CD14-positive monocyte (primary cell): ENCODE measurements at regions not wholly inside any gene's neighbourhood (a gene's known extent, or its start where the extent isn't known, plus 50 kb on each side); places are given as distances from the start of the nearest gene placed in this dataset.

Experiments used
- DNase-seq, 3 donors: peaks; one replicate each; pipeline ENCODE4 v3.0.0-alpha.2; 2011 to 2022
- H2AFZ ChIP-seq: 2 replicates; pipeline ENCODE4 v1.6.0; 2012; ENCODE audit warnings: mild to moderate bottlenecking, low read depth, low read length, inconsistent platforms; ENCODE audit not compliant: insufficient read depth, poor library complexity, severe bottlenecking
- H3K27ac ChIP-seq, 2 donors: 1 replicate in 1 of 2; 2 replicates in 1 of 2; pipeline ENCODE4 v1.5.1; 2012 to 2013; ENCODE audit warnings: low read length in 2 of 2, control low read depth in 1 of 2, inconsistent platforms in 1 of 2, low read depth in 1 of 2, mild to moderate bottlenecking in 1 of 2
- H3K27me3 ChIP-seq, 2 donors: one replicate each; pipeline versions ENCODE4 v1.6.0 to v1.6.1; 2011 to 2013; ENCODE audit warnings: low read length in 2 of 2; ENCODE audit not compliant: control insufficient read depth in 2 of 2, insufficient read depth in 2 of 2
- H3K36me3 ChIP-seq, 2 donors: replicated peaks in 1 of 2; 1 replicate in 1 of 2; 2 replicates in 1 of 2; pipeline versions ENCODE4 v1.5.1 to v1.6.1; 2012 to 2013; ENCODE audit warnings: low read length in 2 of 2, control low read depth in 1 of 2, inconsistent platforms in 1 of 2, mild to moderate bottlenecking in 1 of 2; ENCODE audit not compliant: insufficient read depth in 2 of 2, control insufficient read depth in 1 of 2
- H3K4me1 ChIP-seq, 2 donors: 1 replicate in 1 of 2; 2 replicates in 1 of 2; pipeline versions ENCODE4 v1.5.1 to v1.6.1; 2012 to 2013; ENCODE audit warnings: low read length in 2 of 2, control low read depth in 1 of 2, inconsistent platforms in 1 of 2, mild to moderate bottlenecking in 1 of 2, moderate library complexity in 1 of 2; ENCODE audit not compliant: insufficient read depth in 2 of 2, control insufficient read depth in 1 of 2
- H3K4me2 ChIP-seq: replicated peaks from 2 replicates; pipeline ENCODE3; 2012; ENCODE audit warnings: low read length, moderate library complexity, mild to moderate bottlenecking; ENCODE audit not compliant: poor library complexity, severe bottlenecking; ENCODE audit errors: extremely low read depth
- H3K4me3 ChIP-seq, 3 experiments: fragments of 200-600 bp in 1 of 3; sonication (generic) in 1 of 3; replicated peaks in 1 of 3; 1 replicate in 2 of 3; 2 replicates in 1 of 3; pipeline ENCODE4 v1.5.1; 2011 to 2013; ENCODE audit warnings: low read length in 3 of 3, mild to moderate bottlenecking in 3 of 3, control low read depth in 2 of 3, low read depth in 2 of 3, inconsistent platforms in 1 of 3, moderate library complexity in 1 of 3
- H3K79me2 ChIP-seq: 2 replicates; pipeline ENCODE4 v1.6.0; 2012; ENCODE audit warnings: mild to moderate bottlenecking, control low read depth, inconsistent platforms, low read length, moderate library complexity; ENCODE audit not compliant: insufficient read depth
- H3K9ac ChIP-seq: 2 replicates; pipeline ENCODE4 v1.6.0; 2017; ENCODE audit warnings: low read length, mild to moderate bottlenecking; ENCODE audit not compliant: insufficient read depth, poor library complexity, severe bottlenecking
- H3K9me3 ChIP-seq, 2 donors: replicated peaks in 1 of 2; 1 replicate in 1 of 2; 2 replicates in 1 of 2; pipeline versions ENCODE4 v1.5.1 to v1.6.1; 2012 to 2013; ENCODE audit warnings: low read length in 2 of 2, control low read depth in 1 of 2; ENCODE audit not compliant: control insufficient read depth in 1 of 2, insufficient read depth in 1 of 2
- H4K20me1 ChIP-seq: 2 replicates; pipeline ENCODE4 v1.6.0; 2012; ENCODE audit warnings: mild to moderate bottlenecking, low read length, control low read depth, moderate library complexity; ENCODE audit not compliant: insufficient read depth
- H3K27ac Mint-ChIP-seq, 7 donors: one replicate each; pipeline ENCODE4 v1.8.0; 2020; ENCODE audit warnings: mild to moderate bottlenecking in 7 of 7, mixed read lengths in 7 of 7, moderate library complexity in 6 of 7, inconsistent platforms in 2 of 7
- H3K27me3 Mint-ChIP-seq, 3 donors: one replicate each; pipeline ENCODE4 v1.8.0; 2021 to 2022; ENCODE audit warnings: low read depth in 3 of 3, mild to moderate bottlenecking in 3 of 3, mixed read lengths in 3 of 3, moderate library complexity in 3 of 3, inconsistent platforms in 1 of 3
- H3K36me3 Mint-ChIP-seq, 2 donors: one replicate each; pipeline ENCODE4 v1.8.0; 2020; ENCODE audit warnings: mixed read lengths in 2 of 2, inconsistent platforms in 1 of 2, mild to moderate bottlenecking in 1 of 2
- H3K4me1 Mint-ChIP-seq: one replicate; pipeline ENCODE4 v1.8.0; 2020; ENCODE audit warnings: mild to moderate bottlenecking, mixed read lengths
- H3K4me3 Mint-ChIP-seq, 2 donors: one replicate each; pipeline ENCODE4 v1.8.0; 2020; ENCODE audit warnings: mild to moderate bottlenecking in 2 of 2, mixed read lengths in 2 of 2, moderate library complexity in 1 of 2
- H3K9me3 Mint-ChIP-seq, 7 donors: one replicate each; pipeline ENCODE4 v1.8.0; 2020 to 2022; ENCODE audit warnings: mixed read lengths in 7 of 7, mild to moderate bottlenecking in 6 of 7, moderate library complexity in 6 of 7, inconsistent platforms in 2 of 7
- WGBS: methylation state at CpG from one replicate; pipeline ENCODE4 v1.1.5; 2013; ENCODE audit warnings: missing lambda C conversion rate; ENCODE audit not compliant: insufficient coverage; 5-methylcytosine and 5-hydroxymethylcytosine counted together
- intact Hi-C, 2 donors: fragments of 100-400 bp; cut with micrococcal nuclease; formaldehyde crosslinking; loops; one replicate each; pipeline versions ENCODE4 v1.15.0 to v1.15.1; 2023
- TF ChIP-seq, protein P1 (sequence below): fragments of 200-600 bp; IDR thresholded peaks from one replicate; pipeline ENCODE4 v1.8.0; 2022; ENCODE audit warnings: antibody characterized with exemption, mild to moderate bottlenecking

DNA sequence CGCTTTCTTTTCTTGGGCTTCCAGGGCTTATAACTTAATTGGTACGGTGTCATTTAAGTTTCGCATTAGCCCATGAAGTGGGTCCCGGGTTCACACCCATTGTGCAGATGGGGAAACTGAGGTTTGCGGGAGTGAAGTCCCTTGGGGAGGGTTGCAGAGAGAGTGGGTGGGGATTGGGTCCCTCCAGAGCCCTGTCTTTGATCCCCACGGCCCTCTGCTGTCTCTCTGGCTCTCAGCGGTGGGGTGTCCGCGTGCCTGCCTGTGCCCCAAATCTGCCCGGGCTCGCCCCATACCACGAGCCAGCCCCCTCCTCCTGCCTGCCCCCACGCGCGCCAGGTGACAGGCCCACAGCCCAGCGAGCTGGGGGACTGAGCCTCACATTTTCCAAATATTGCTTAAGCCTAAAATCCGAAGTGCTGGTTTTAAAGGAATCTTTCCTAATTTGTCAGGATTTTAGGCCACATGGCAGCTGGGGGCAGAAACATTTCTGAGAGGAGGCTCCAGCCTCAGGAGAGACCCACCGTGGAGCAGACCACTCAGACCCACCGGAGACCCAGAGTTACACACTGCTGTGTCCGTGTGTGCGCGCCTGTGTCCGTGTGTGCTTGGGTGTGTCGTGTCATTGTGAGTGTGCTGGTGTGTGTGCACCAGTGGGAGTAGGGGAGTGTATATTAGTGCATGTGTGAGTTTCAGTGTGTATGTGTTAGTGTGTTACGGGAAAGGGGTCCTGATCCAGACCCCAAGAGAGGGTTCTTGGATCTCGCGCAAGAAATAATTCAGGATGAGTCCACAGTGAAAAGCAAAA, 159.5 kb upstream of the IER5L start:
- Histone ChIP-seq H4K20me1 (no peaks in the 10 kb centered on the region), H3K4me1 (peaks cover 77 to 97% of the 10 kb centered on the region in 2 donors), H3K36me3 (peaks cover 0 to 5% of the 10 kb centered on the region in 2 donors), H3K27me3 (no peaks in the 10 kb centered on the region), H3K9me3 (no peaks in the 10 kb centered on the region), H3K9ac (peak overlapping the region; percentile 73), H2AFZ (peak overlapping the region; percentile 81), H3K79me2 (peaks cover under 1% of the 10 kb centered on the region), H3K4me3 (peak overlapping the region in 2 of 3 experiments; percentile 31 to 69), H3K27ac (peak overlapping the region; percentile 59 to 92), H3K4me2 (peak overlapping the region; percentile 73)
- Mint-ChIP-seq H3K4me3 (peak overlapping the region; percentile 76 to 89), H3K27ac (peak overlapping the region; percentile 33 to 96 (median 86)), H3K4me1 (peaks cover 59% of the 10 kb centered on the region), H3K9me3 (no peaks in the 10 kb centered on the region), H3K27me3 (peaks cover 0 to under 1% (median 0%) of the 10 kb centered on the region in 3 donors), H3K36me3 (peaks cover 7 to 8% of the 10 kb centered on the region in 2 donors)
- TF ChIP-seq, protein P1, sequence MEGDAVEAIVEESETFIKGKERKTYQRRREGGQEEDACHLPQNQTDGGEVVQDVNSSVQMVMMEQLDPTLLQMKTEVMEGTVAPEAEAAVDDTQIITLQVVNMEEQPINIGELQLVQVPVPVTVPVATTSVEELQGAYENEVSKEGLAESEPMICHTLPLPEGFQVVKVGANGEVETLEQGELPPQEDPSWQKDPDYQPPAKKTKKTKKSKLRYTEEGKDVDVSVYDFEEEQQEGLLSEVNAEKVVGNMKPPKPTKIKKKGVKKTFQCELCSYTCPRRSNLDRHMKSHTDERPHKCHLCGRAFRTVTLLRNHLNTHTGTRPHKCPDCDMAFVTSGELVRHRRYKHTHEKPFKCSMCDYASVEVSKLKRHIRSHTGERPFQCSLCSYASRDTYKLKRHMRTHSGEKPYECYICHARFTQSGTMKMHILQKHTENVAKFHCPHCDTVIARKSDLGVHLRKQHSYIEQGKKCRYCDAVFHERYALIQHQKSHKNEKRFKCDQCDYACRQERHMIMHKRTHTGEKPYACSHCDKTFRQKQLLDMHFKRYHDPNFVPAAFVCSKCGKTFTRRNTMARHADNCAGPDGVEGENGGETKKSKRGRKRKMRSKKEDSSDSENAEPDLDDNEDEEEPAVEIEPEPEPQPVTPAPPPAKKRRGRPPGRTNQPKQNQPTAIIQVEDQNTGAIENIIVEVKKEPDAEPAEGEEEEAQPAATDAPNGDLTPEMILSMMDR: no peak
- intact Hi-C loops: loop anchor here in 1 of 2 donors (5.0 kb wide), 1 partner anchor 35 kb away; no protein-coding TSS in a partner anchor
- DNase-seq: no peak
- WGBS: 76% methylated on average over 23 of the region's 27 CpGs

DNA sequence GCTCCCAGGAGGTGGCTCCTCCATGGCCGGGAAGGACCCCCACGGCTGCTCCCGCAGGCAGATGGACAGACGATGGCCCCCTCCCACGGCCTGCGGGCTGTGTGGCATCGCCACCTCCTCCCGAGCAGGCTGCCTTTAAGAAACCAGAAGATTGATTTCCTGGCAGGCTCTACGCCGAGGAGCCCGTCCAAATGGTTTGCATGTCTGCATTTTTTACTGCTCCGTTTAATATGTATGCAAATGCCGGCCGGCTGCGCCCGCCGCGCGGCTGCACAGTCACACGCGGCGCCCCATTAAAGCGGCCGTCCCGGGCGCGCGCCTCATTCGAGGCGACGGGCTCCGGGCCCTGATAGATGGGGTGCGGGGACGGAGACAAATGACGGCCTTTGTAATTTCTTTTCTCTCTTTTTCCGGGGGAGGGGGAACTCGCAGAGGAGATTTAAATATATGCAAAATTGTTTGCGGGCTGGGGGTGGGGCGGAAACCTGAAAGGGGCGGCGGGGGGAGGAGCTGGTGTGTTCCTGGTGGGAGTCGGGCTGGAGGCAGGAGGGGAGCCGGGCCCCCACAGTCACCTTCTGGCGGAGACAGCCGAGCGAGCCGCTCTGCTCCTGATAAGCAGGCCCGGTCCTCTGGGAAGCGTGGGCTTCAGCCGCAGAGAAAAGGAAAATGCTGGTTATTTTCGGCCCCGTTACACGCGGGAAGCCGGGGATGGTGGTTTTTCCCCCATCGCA, 158.7 kb upstream of the IER5L start:
- no peaks in the 10 kb centered on the region for H3K9me3 ChIP-seq
- no peaks in the 10 kb centered on the region for H4K20me1 ChIP-seq
- H3K36me3 ChIP-seq: peaks cover 0 to 4% of the 10 kb centered on the region in 2 donors
- peaks cover 0 to 2% (median 0%) of the 10 kb centered on the region in 7 donors for H3K9me3 Mint-ChIP-seq
- H3K9ac ChIP-seq: peak overlapping the region; percentile 73
- peak; percentile 27 to 55 (median 33) for DNase-seq
- intact Hi-C loops: loop anchor here in 1 of 2 donors (5.0 kb wide), 1 partner anchor 36 kb away; no protein-coding TSS in a partner anchor
- peak overlapping the region; percentile 26 to 69 (median 34) for H3K4me3 ChIP-seq
- peak overlapping the region; percentile 81 for H2AFZ ChIP-seq
- TF ChIP-seq, protein P1: no peak
- H3K27ac ChIP-seq: peak overlapping the region; percentile 90 to 92
- peaks cover 71 to 89% of the 10 kb centered on the region in 2 donors for H3K4me1 ChIP-seq
- H3K4me1 Mint-ChIP-seq: peaks cover 59% of the 10 kb centered on the region
- H3K27ac Mint-ChIP-seq: peak overlapping the region; percentile 66 to 97 (median 95)
- no peaks in the 10 kb centered on the region for H3K27me3 ChIP-seq
- WGBS: 2% methylated on average over 51 of the region's 56 CpGs
- H3K4me3 Mint-ChIP-seq: peak overlapping the region; percentile 76 to 89
- H3K79me2 ChIP-seq: no peaks in the 10 kb centered on the region
- peaks cover 0 to 4% (median 0%) of the 10 kb centered on the region in 3 donors for H3K27me3 Mint-ChIP-seq
- peaks cover 4 to 5% of the 10 kb centered on the region in 2 donors for H3K36me3 Mint-ChIP-seq
- H3K4me2 ChIP-seq: peak overlapping the region; percentile 73
